ENCODE measurements at regions not wholly inside any gene's neighbourhood (a gene's known extent, or its start where the extent isn't known, plus 50 kb on each side); places are given as distances from the start of the nearest gene placed in this dataset.

DNA sequence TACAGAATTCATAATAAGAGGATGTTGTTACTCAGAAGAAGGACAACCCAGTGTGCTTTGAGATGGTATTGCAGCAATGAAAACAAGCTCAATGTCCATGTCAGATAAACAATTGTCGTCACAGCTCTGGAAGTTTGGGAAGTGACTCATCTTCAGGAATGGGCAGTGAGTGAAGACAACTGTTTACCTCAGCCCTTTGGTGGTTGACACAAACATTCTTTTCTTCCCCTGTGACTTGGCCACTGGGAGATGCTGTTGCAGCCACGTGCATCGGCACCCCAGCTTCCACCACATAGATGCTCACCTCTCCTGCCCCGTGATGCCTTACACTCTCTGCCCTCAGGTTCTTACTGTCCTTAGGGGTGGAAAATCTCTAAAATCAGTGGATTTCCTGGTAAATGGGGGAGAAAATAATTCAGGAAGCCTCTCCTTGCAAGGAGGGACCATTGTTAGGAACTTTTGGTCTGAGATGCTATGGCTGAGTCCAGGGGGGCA, 114.1 kb upstream of the GALNT15 start:
- Histone ChIP-seq H3K36me3 (ENCODE audit: insufficient read depth, low read length) (no peaks in the 10 kb centered on the region), H3K4me3 (no peak overlapping the region), H3K27ac (no peak overlapping the region), H3K9ac (ENCODE audit: insufficient read length) (no peak overlapping the region), H3K9me3 (ENCODE audit: low read depth, low read length) (no peaks in the 10 kb centered on the region)
- DNase-seq (ENCODE audit: low read depth, low spot score): no peak
- TF ChIP-seq EZH2 (IDR thresholded peaks at IDR 0.05): no peak

DNA sequence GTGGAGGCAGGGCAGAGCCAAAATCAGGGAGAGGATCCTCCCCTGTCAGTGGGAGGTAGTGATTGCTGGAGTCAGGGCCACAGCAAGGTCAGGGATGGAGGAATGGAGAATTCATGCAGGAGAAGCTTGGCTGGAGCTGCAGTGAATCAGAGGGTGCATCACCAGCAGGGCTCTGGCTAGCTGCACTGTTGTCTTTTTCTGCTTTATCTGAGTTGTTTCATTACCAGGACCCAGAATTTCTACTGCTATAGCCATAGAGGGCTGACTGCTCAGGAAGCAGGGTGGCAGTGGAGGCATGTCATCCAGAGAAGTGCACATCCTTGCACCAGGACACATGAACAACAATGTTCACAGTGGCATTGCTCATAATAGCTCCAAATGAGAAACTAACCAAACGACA, 113.5 kb upstream of the GALNT15 start:
- Histone ChIP-seq H3K36me3 (ENCODE audit: insufficient read depth, low read length) (no peaks in the 10 kb centered on the region), H3K9me3 (ENCODE audit: low read depth, low read length) (no peaks in the 10 kb centered on the region), H3K9ac (ENCODE audit: insufficient read length) (no peak overlapping the region), H3K4me3 (no peak overlapping the region), H3K27ac (no peak overlapping the region)
- DNase-seq (ENCODE audit: low read depth, low spot score): no peak
- TF ChIP-seq EZH2 (IDR thresholded peaks at IDR 0.05) (no peak), FOXP2 (optimal IDR thresholded peaks at IDR 0.05; ENCODE audit: control extremely low read depth, extremely low read length, insufficient read depth) (no peak), POLR2AphosphoS5 (IDR thresholded peaks at IDR 0.05; ENCODE audit: borderline replicate concordance, low read depth, low read length) (no peak)

DNA sequence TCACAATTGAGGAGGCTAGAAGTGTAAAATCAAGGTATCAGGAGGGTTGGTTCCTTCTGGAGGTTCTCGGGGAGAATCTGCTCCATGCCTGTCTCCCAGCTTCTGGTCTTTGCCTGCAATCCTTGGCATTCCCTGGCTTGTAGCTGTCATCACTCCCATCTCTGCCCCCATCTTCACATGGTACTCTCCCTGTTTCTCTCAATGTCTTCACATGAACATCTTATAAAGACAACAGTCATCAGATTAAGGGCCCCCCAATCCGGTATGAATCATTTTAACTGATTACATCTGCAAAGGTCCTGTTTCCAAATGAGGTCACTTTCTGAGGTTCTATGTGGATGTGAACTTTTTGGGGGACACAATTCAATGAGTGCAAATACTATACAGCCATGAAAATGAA, 113.0 kb upstream of the GALNT15 start:
- TF ChIP-seq EZH2 (IDR thresholded peaks at IDR 0.05): no peak
- no peak for TF ChIP-seq POLR2AphosphoS5 (IDR thresholded peaks at IDR 0.05; ENCODE audit: borderline replicate concordance, low read depth, low read length)
- no peak for TF ChIP-seq FOXP2 (optimal IDR thresholded peaks at IDR 0.05; ENCODE audit: control extremely low read depth, extremely low read length, insufficient read depth)
- Histone ChIP-seq H3K36me3 (ENCODE audit: insufficient read depth, low read length) (no peaks in the 10 kb centered on the region), H3K9ac (ENCODE audit: insufficient read length) (no peak overlapping the region), H3K4me3 (no peak overlapping the region), H3K27ac (no peak overlapping the region), H3K9me3 (ENCODE audit: low read depth, low read length) (no peaks in the 10 kb centered on the region)
- DNase-seq (ENCODE audit: low read depth, low spot score): no peak

DNA sequence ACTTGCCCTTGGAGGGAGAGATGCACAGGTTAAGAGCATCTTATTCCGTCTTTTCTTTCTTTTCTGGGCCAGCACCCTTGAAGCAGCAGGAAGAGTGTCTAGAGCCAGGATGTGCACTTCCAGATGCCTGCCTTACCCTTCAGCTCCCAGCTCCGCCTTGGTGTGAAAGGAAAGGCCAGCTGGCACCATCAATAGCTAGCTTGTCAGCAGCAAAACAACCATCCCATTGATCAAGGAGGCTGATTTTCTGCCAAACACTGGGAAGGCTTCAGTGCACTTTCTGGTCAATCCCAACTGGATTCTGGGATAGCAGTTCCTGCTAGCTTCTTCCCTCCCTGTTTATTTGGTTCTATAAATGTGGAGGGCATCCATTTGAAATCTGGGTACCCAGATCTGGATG, 110.9 kb upstream of the GALNT15 start:
- no peak for DNase-seq (ENCODE audit: low read depth, low spot score)
- TF ChIP-seq EZH2 (IDR thresholded peaks at IDR 0.05) (no peak), POLR2AphosphoS5 (IDR thresholded peaks at IDR 0.05; ENCODE audit: borderline replicate concordance, low read depth, low read length) (no peak), FOXP2 (optimal IDR thresholded peaks at IDR 0.05; ENCODE audit: control extremely low read depth, extremely low read length, insufficient read depth) (no peak)

DNA sequence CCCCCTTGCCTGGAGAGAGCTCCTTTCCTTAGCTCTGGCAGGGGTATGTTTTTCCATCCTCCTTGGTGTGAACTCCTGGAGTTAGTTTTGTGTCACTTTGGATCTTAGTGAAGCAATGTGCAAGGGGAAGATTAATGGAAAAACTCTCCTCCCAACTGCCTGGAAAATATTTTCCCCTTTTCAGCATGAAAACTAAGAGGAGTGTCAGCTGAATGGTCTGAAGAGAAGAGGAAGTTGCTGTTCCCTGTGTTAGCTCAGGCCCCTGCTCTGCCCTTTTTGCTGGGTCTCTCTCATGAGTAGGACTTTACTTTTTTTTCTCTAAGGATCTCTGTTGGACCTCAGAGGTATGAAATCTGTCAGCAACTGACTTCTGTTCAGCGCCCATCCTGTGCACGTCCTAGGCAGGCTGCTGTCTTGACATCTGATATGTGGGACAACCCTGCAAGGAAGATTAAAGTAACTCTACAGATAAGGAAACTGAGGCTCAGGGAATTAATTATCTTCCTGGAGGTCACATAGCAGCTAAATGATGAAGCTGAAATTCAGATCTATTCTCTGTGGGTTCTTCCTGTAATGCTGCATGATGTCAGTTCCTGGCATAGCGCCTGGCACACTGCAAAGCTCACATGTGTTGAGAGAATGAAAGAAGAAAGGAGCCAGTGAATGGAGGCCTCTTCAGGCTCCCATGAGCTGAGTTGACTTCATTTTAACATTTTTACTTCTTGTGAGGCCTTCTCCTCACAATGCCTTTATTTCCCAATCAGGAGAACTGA, 109.7 kb upstream of the GALNT15 start:
- Histone ChIP-seq H3K9ac (ENCODE audit: insufficient read length) (no peak overlapping the region), H3K36me3 (ENCODE audit: insufficient read depth, low read length) (no peaks in the 10 kb centered on the region), H3K4me3 (no peak overlapping the region), H3K9me3 (ENCODE audit: low read depth, low read length) (no peaks in the 10 kb centered on the region), H3K27ac (no peak overlapping the region)
- TF ChIP-seq POLR2AphosphoS5 (IDR thresholded peaks at IDR 0.05; ENCODE audit: borderline replicate concordance, low read depth, low read length): no peak
- TF ChIP-seq FOXP2 (optimal IDR thresholded peaks at IDR 0.05; ENCODE audit: control extremely low read depth, extremely low read length, insufficient read depth): no peak
- no peak for TF ChIP-seq EZH2 (IDR thresholded peaks at IDR 0.05)
- DNase-seq (ENCODE audit: low read depth, low spot score): no peak

More for the DNA sequence above, 110.9 kb upstream of the GALNT15 start:
- Histone ChIP-seq H3K36me3 (ENCODE audit: insufficient read depth, low read length) (no peaks in the 10 kb centered on the region), H3K9me3 (ENCODE audit: low read depth, low read length) (no peaks in the 10 kb centered on the region), H3K27ac (no peak overlapping the region), H3K4me3 (no peak overlapping the region), H3K9ac (ENCODE audit: insufficient read length) (no peak overlapping the region)

DNA sequence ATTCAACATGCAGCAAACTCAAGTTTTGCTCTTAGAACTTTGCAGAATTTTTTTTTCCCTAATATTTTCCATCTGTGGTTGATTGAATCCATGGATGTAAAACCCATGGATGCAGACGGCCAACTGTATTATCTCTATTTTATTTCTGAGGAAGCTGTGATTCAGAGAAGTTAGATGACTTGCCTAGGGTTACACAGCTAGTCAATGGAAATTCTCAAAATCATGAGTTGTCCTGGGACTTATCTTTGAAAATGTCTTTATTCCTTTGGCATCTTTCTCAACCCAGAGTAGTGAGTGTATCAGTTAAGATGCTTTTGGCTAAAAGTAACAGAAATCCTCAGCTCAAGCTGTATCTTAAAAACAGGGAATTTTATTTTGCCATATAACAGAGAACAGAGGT, 107.9 kb upstream of the GALNT15 start:
- no peak overlapping the region for H3K27ac ChIP-seq
- TF ChIP-seq EZH2 (IDR thresholded peaks at IDR 0.05) (no peak), POLR2AphosphoS5 (IDR thresholded peaks at IDR 0.05; ENCODE audit: borderline replicate concordance, low read depth, low read length) (no peak), FOXP2 (optimal IDR thresholded peaks at IDR 0.05; ENCODE audit: control extremely low read depth, extremely low read length, insufficient read depth) (no peak)
- H3K9me3 ChIP-seq (ENCODE audit: low read depth, low read length): no peaks in the 10 kb centered on the region
- H3K4me3 ChIP-seq: no peak overlapping the region
- DNase-seq (ENCODE audit: low read depth, low spot score): no peak
- H3K36me3 ChIP-seq (ENCODE audit: insufficient read depth, low read length): no peaks in the 10 kb centered on the region
- H3K9ac ChIP-seq (ENCODE audit: insufficient read length): no peak overlapping the region

DNA sequence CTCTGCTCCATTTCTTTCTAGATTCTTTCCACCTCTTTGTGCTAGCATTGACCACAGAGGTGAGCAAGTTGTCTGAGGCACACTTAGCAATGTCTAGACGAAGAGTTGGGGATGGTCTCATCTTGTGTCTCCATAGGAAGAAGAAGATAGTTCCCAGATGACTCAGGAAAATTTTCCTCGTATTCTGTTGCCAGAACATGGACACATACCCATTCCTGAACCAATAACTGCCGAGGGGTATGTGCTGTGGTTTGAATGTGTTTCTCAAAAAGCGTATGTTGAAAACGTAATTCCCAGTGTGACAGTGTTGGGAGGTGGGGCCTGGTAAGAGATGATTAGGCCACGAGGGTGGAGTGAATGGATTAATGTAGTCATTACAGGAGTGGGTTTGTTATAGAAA, 107.5 kb upstream of the GALNT15 start:
- TF ChIP-seq POLR2AphosphoS5 (IDR thresholded peaks at IDR 0.05; ENCODE audit: borderline replicate concordance, low read depth, low read length): no peak
- TF ChIP-seq EZH2 (IDR thresholded peaks at IDR 0.05): no peak
- no peak for TF ChIP-seq FOXP2 (optimal IDR thresholded peaks at IDR 0.05; ENCODE audit: control extremely low read depth, extremely low read length, insufficient read depth)
- Histone ChIP-seq H3K4me3 (no peak overlapping the region), H3K36me3 (ENCODE audit: insufficient read depth, low read length) (no peaks in the 10 kb centered on the region), H3K9me3 (ENCODE audit: low read depth, low read length) (no peaks in the 10 kb centered on the region), H3K27ac (no peak overlapping the region), H3K9ac (ENCODE audit: insufficient read length) (no peak overlapping the region)
- no peak for DNase-seq (ENCODE audit: low read depth, low spot score)

DNA sequence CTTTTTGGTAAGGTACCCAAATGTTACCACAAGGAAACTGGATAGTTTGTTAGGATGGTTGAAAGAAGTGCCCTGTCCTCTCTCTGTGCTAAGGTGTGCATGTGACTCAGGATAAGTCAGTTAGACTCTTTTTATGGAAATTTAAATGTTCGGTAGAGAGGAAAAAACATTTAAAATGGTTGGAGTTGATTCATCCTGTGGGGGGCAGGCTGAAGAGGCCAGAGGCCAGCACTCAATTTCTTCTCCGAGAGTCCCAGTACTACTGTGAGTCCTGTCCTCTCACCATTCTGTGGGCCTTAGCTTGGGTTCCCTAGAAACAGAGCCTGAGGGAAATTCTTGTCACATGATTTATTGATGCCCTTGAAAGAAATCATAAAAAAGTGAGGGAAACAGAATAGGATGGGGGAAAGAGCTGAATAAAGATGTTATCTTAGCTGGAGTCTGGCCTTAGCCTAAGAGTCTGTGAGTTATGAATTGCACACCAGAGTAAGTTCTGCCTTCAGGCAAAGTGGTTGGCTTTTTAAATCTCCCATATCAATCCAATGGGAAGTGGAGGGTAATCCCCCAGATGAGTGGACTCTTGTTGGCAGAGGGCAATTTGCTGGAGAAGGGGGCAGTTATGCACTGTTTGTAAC, 106.5 kb upstream of the GALNT15 start:
- no peaks in the 10 kb centered on the region for H3K36me3 ChIP-seq (ENCODE audit: insufficient read depth, low read length)
- no peak overlapping the region for H3K27ac ChIP-seq
- DNase-seq (ENCODE audit: low read depth, low spot score): no peak
- TF ChIP-seq POLR2AphosphoS5 (IDR thresholded peaks at IDR 0.05; ENCODE audit: borderline replicate concordance, low read depth, low read length) (no peak), FOXP2 (optimal IDR thresholded peaks at IDR 0.05; ENCODE audit: control extremely low read depth, extremely low read length, insufficient read depth) (no peak), EZH2 (IDR thresholded peaks at IDR 0.05) (no peak)
- H3K9me3 ChIP-seq (ENCODE audit: low read depth, low read length): no peaks in the 10 kb centered on the region
- H3K9ac ChIP-seq (ENCODE audit: insufficient read length): no peak overlapping the region
- no peak overlapping the region for H3K4me3 ChIP-seq

All from SK-N-MC (cell line).